RWPE1 (cell line): ENCODE measurements at regions not wholly inside any gene's neighbourhood (a gene's known extent, or its start where the extent isn't known, plus 50 kb on each side); places are given as distances from the start of the nearest gene placed in this dataset.
"Not testable (repeated sequence)": the region's sequence is repeated elsewhere in the genome, so short reads cannot be mapped to it uniquely, and the experiment has no call there.

Experiments used
- CTCF ChIA-PET: fragments of 350-600 bp; sonication (Branson Sonifier 250); formaldehyde crosslinking; extraction: SDS; loops from one replicate; lab custom pipeline; 2021; lab: Yijun Ruan, JAX
- POLR2A ChIA-PET: fragments of 400-600 bp; formaldehyde crosslinking; extraction: SDS; loops from one replicate; lab custom pipeline; 2020; ENCODE audit warnings: antibody characterized with exemption; ENCODE audit not compliant: low non-redundant PET; lab: Yijun Ruan, JAX
- DNase-seq: peaks from one replicate; pipeline ENCODE4 v3.0.0; 2012; ENCODE audit warnings: low spot score
- H3K27ac ChIP-seq: fragments of 450-650 bp; 2 replicates; pipeline ENCODE4 v1.5.1; 2017
- CTCF ChIP-seq: fragments of 450-650 bp; conservative IDR thresholded peaks from 2 replicates; pipeline ENCODE4 v1.5.1; 2017; ENCODE audit warnings: low read depth, mild to moderate bottlenecking

GRCh38 chr12:59320112-59320511, 275.7 kb upstream of the SLC16A7 start:
- CTCF ChIA-PET: no interaction called here
- DNase-seq: no peak
- POLR2A ChIA-PET: no interaction called here
- no peak overlapping the region for H3K27ac ChIP-seq
- no peak for TF ChIP-seq CTCF

DNA sequence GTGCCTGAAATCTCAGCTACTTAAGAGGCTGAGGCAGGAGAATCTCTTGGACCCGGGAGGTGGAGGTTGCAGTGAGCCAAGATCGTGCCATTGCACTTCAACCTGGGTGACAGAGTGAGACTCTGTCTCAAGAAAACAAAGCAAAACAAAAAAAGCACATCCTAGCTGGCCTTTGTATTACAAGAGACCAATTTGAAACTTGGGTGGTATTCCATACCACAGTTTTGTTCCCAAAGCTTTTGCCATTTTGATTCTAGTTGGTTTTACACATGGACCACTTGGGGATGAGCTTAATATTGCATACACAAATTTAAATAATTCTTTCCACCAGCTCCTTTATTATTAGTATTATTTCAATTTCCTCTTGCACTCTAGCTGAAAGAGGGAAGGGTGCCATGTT, 276.9 kb upstream of the SLC16A7 start:
- CTCF ChIA-PET: interaction anchor here (0.6 kb wide), 1 partner anchor 1057 kb away, joined by 3 read pairs; no protein-coding TSS in a partner anchor
- no peak overlapping the region for H3K27ac ChIP-seq
- POLR2A ChIA-PET: no interaction called here
- no peak for TF ChIP-seq CTCF
- DNase-seq: no peak

- no peak for DNase-seq
- CTCF ChIA-PET: no interaction called here
- POLR2A ChIA-PET: no interaction called here
- H3K27ac ChIP-seq: no peak overlapping the region
- no peak for TF ChIP-seq CTCF
Measured at GRCh38 chr12:59317598-59317997, 278.2 kb upstream of the SLC16A7 start.

DNA sequence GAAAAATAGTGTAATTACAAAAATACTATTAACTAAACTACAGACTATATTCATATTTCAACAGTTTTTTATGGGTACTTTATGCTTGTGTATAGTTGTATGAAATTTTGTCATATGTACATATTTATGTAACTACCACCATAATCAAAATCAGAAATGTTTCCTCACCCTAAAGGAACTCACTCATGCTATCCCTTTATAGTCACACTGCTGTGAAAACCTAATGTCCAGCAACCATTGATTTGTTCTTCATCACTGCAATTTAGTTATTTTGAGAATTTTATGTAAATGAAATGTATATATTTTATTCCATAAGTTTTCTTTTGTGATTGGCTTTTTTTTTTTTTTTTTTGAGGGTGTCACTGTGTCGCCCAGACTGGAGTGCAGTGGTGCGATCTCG, 278.9 kb upstream of the SLC16A7 start:
- DNase-seq: no peak
- ChIA-PET POLR2A (no interaction called here), CTCF (no interaction called here)
- no peak overlapping the region for H3K27ac ChIP-seq
- no peak for TF ChIP-seq CTCF

- POLR2A ChIA-PET, CTCF ChIA-PET, H3K27ac ChIP-seq, DNase-seq: not testable (repeated sequence)
Measured at GRCh38 chr12:59316354-59316753, 279.5 kb upstream of the SLC16A7 start.

GRCh38 chr12:59314209-59314608, 281.6 kb upstream of the SLC16A7 start:
- no peak for TF ChIP-seq CTCF
- ChIA-PET POLR2A (no interaction called here), CTCF (no interaction called here)
- no peak for DNase-seq
- no peak overlapping the region for H3K27ac ChIP-seq

DNA sequence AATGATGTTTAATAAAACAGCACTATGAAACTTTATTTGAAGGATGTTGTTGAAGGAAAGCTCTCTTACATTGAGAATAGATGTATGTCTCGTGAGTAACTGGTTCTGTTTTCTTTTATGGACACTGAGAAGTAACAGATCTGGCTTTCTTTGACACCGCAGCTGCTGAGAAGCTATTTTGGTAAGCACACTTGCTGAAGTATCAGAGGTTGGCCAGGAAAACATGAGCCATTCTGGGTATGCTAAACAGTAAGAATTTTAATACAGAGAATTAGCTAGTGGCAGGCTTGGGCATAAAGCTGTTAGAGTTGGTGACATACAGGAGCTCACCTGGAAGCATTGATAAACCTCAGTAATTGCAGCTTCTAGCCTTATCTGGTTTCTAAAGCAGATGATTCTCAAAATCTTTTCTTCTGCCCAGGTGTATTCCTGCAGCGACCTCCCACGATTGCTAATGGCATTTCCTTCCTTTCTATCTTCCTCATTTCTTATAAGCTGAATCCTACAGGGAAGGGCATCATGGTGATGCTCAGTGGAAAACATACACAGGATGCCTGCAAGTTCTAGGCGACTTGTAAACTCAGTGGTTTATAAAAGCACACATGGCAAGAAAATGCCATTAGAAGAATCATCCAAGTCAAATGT, 291.6 kb upstream of the SLC16A7 start:
- TF ChIP-seq CTCF: no peak
- ChIA-PET CTCF (no interaction called here), POLR2A (no interaction called here)
- no peak for DNase-seq
- H3K27ac ChIP-seq: no peak overlapping the region
